Fibroblast of pulmonary artery (primary cell): ENCODE measurements at regions not wholly inside any gene's neighbourhood (a gene's known extent, or its start where the extent isn't known, plus 50 kb on each side); places are given as distances from the start of the nearest gene placed in this dataset.

Experiments used
- DNase-seq: peaks from one replicate; pipeline ENCODE4 v3.0.0-alpha.2; 2010; ENCODE audit warnings: low read depth
- H3K4me3 ChIP-seq: replicated peaks from 2 replicates; pipeline ENCODE4 v1.5.1; 2011; ENCODE audit warnings: low read depth, mild to moderate bottlenecking, control low read depth, low read length, moderate library complexity
- TF ChIP-seq, protein P1 (sequence below): IDR thresholded peaks from 2 replicates; pipeline ENCODE4 v1.5.1; 2011; ENCODE audit warnings: mild to moderate bottlenecking, control low read depth, low read length, inconsistent platforms; ENCODE audit errors: missing control alignments

DNA sequence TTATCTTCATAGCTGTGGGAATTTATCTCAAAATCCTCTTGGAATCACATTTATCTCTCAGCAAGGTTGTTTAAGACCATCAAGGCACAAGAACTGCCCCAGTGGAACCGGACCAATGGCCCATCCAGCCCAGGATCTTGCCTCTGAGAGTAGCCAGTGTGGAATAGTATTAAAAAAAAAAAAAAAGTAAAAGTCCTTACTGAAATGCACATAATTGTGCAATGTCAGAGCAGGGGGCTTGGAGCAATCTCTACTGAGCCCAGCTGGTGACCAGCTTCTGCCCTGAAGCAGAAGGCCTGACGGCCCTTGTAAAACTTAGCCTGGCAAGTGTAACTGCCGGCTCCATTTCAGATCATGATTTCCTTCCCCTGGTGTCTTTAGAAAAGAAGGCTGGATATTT, 355.6 kb upstream of the PIK3C3 start:
- TF ChIP-seq, protein P1, sequence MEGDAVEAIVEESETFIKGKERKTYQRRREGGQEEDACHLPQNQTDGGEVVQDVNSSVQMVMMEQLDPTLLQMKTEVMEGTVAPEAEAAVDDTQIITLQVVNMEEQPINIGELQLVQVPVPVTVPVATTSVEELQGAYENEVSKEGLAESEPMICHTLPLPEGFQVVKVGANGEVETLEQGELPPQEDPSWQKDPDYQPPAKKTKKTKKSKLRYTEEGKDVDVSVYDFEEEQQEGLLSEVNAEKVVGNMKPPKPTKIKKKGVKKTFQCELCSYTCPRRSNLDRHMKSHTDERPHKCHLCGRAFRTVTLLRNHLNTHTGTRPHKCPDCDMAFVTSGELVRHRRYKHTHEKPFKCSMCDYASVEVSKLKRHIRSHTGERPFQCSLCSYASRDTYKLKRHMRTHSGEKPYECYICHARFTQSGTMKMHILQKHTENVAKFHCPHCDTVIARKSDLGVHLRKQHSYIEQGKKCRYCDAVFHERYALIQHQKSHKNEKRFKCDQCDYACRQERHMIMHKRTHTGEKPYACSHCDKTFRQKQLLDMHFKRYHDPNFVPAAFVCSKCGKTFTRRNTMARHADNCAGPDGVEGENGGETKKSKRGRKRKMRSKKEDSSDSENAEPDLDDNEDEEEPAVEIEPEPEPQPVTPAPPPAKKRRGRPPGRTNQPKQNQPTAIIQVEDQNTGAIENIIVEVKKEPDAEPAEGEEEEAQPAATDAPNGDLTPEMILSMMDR: no peak
- DNase-seq: no peak
- no peak overlapping the region for H3K4me3 ChIP-seq

DNA sequence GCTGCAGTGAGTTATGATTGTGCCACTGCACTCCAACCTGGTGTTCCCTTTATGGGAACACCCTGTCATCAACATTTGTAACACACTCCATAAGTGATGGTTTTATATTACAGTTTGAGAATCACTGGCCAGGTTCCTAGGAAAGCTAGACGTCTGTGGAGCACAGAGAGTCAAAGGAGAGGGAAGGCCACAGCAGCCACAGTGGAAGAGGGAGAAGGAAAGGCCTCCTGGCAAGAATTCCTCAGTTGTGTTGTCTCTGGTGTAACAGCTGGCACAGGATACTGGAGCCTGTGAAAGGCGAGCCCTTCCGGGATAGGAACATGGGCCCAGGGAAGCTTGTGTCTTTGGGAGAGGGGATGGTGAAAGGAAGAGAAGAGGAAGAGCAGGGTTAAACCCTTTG, 360.5 kb upstream of the PIK3C3 start:
- TF ChIP-seq, protein P1: no peak
- DNase-seq: peak; percentile 10
- no peak overlapping the region for H3K4me3 ChIP-seq

GRCh38 chr18:41593171-41593675, 361.8 kb upstream of the PIK3C3 start:
- no peak overlapping the region for H3K4me3 ChIP-seq
- peak; percentile 13 for DNase-seq
- TF ChIP-seq, protein P1: no peak

DNA sequence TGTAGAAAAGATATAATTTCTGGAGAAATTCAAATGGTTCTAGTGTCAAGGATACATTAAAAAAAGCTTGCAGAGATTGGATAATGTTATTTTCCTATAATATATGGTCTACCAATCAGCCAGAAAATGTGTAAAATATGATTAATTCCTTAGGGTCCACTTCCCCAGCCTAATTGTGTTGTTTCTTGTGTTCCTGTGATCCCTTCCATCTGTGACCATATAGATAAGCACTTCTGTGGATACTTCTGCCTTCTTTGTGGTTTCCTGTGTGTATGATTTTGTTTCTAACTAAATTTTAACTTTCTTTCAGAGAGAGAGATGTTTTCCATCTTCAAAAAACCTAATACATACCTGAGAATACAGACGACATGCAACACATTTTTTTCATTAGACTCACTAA, 367.1 kb upstream of the PIK3C3 start:
- H3K4me3 ChIP-seq: no peak overlapping the region
- TF ChIP-seq, protein P1: no peak
- no peak for DNase-seq

DNA sequence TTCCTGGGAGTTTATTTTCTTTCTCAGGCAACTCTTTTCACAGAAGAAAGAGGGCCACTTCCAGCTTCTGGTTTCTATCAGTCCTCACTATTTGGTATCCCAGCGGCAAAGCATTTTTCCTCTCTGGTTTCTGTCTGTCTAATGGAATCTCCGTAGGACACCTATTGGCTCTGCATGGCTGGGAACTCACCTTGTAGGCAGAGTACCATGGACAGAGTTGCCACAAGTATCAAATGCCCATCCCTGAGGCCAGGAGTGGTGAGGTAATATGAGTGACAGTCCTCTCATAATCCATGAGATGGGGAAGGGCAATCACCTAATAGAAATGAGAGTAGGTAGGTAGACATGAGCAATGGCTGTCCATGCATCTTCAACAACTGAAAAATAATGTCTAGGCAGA, 369.5 kb upstream of the PIK3C3 start:
- no peak overlapping the region for H3K4me3 ChIP-seq
- DNase-seq: no peak
- TF ChIP-seq, protein P1: no peak

GRCh38 chr18:41579185-41579584, 375.8 kb upstream of the PIK3C3 start:
- DNase-seq: peak; percentile 31
- TF ChIP-seq, protein P1: no peak
- H3K4me3 ChIP-seq: no peak overlapping the region

DNA sequence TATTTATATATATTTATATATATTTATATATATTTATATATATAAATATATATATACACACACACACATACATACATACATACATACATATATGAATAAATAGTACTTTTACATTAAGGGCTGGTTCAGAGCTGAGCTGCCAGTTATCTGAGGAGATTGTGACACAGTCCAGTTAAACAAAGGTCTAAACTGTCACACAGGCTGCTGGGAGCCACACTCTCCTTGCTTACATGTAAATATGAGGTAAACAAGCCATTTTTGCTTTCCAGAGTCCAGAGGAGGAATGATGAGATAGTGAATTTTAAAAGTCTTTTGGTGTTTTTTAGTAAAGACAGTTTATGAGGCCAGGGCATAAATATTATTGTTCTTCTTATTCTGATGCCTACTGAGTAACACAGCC, 377.5 kb upstream of the PIK3C3 start:
- DNase-seq: no peak
- TF ChIP-seq, protein P1: no peak
- no peak overlapping the region for H3K4me3 ChIP-seq
